AG10803 (cell line): ENCODE measurements at regions not wholly inside any gene's neighbourhood (a gene's known extent, or its start where the extent isn't known, plus 50 kb on each side); places are given as distances from the start of the nearest gene placed in this dataset.
A peak's percentile ranks its signal among the peaks of the same experiment; 100 is the strongest.

ENCODE experiments used
- DNase-seq: peaks from one replicate; pipeline ENCODE4 v3.0.0; 2010; ENCODE audit warnings: low read depth
- H3K4me3 ChIP-seq: 2 replicates; pipeline ENCODE4 v1.5.1; 2011; ENCODE audit warnings: mild to moderate bottlenecking, low read length, control low read depth
- CTCF ChIP-seq: conservative IDR thresholded peaks from 2 replicates; pipeline ENCODE4 v1.5.1; 2011; ENCODE audit warnings: mild to moderate bottlenecking, low read length, control low read depth, inconsistent platforms

- H3K4me3 ChIP-seq = no peak overlapping the region
- no peak for TF ChIP-seq CTCF
- no peak for DNase-seq
Measured at GRCh38 chr6:14472255-14472985, 354.8 kb downstream of the CD83 start.

GRCh38 chr6:14472986-14473337, 355.4 kb downstream of the CD83 start:
- no peak overlapping the region for H3K4me3 ChIP-seq
- TF ChIP-seq CTCF = no peak
- DNase-seq = peak; percentile 66

- no peak overlapping the region for H3K4me3 ChIP-seq
- no peak for DNase-seq
- no peak for TF ChIP-seq CTCF
Measured at GRCh38 chr6:14474816-14475215, 357.2 kb downstream of the CD83 start.

GRCh38 chr6:14475306-14475705, 357.7 kb downstream of the CD83 start:
- TF ChIP-seq CTCF = no peak
- no peak overlapping the region for H3K4me3 ChIP-seq

GRCh38 chr6:14476793-14477531, 359.4 kb downstream of the CD83 start:
- TF ChIP-seq CTCF = no peak
- DNase-seq = peak; percentile 94
- H3K4me3 ChIP-seq = peak overlapping the region; percentile 39

More at GRCh38 chr6:14475306-14475705, 357.7 kb downstream of the CD83 start:
- DNase-seq = no peak

- DNase-seq = no peak
Measured at GRCh38 chr6:14477559-14477958, 360.0 kb downstream of the CD83 start.

More at GRCh38 chr6:14477559-14477958, 360.0 kb downstream of the CD83 start:
- no peak for TF ChIP-seq CTCF
- no peak overlapping the region for H3K4me3 ChIP-seq
